Naive B cell (primary cell): ENCODE measurements at regions not wholly inside any gene's neighbourhood (a gene's known extent, or its start where the extent isn't known, plus 50 kb on each side); places are given as distances from the start of the nearest gene placed in this dataset.

Experiments
- ATAC-seq, 2 donors: fragments of 150-1000 bp; cut with Tn5 transposase; 2 replicates each; pipeline ENCODE4 v1.10.0; 2021; ENCODE audit warnings: low read depth in 2 of 2, mild to moderate bottlenecking in 2 of 2, moderate library complexity in 2 of 2
- DNase-seq: peaks from one replicate; pipeline ENCODE4 v3.0.0; 2022
- H3K27ac Mint-ChIP-seq, 6 donors: one replicate each; pipeline ENCODE4 v1.8.0; 2020 to 2022; ENCODE audit warnings: mild to moderate bottlenecking in 6 of 6, mixed read lengths in 6 of 6, moderate library complexity in 5 of 6, inconsistent platforms in 2 of 6
- H3K27me3 Mint-ChIP-seq, 3 donors: one replicate each; pipeline ENCODE4 v1.8.0; 2021 to 2022; ENCODE audit warnings: mixed read lengths in 3 of 3, mild to moderate bottlenecking in 1 of 3
- H3K36me3 Mint-ChIP-seq, 2 donors: one replicate each; pipeline ENCODE4 v1.8.0; 2020 to 2022; ENCODE audit warnings: mixed read lengths in 2 of 2, inconsistent platforms in 1 of 2, mild to moderate bottlenecking in 1 of 2
- H3K4me1 Mint-ChIP-seq, 3 donors: one replicate each; pipeline ENCODE4 v1.8.0; 2020 to 2022; ENCODE audit warnings: mixed read lengths in 3 of 3, inconsistent platforms in 1 of 3, mild to moderate bottlenecking in 1 of 3, moderate library complexity in 1 of 3
- H3K4me3 Mint-ChIP-seq, 8 donors: one replicate each; pipeline ENCODE4 v1.8.0; 2020 to 2022; ENCODE audit warnings: mild to moderate bottlenecking in 8 of 8, mixed read lengths in 8 of 8, moderate library complexity in 8 of 8, inconsistent platforms in 2 of 8
- H3K9me3 Mint-ChIP-seq, 7 donors: one replicate each; pipeline ENCODE4 v1.8.0; 2020 to 2022; ENCODE audit warnings: mixed read lengths in 7 of 7, mild to moderate bottlenecking in 5 of 7, inconsistent platforms in 2 of 7, moderate library complexity in 1 of 7

DNA sequence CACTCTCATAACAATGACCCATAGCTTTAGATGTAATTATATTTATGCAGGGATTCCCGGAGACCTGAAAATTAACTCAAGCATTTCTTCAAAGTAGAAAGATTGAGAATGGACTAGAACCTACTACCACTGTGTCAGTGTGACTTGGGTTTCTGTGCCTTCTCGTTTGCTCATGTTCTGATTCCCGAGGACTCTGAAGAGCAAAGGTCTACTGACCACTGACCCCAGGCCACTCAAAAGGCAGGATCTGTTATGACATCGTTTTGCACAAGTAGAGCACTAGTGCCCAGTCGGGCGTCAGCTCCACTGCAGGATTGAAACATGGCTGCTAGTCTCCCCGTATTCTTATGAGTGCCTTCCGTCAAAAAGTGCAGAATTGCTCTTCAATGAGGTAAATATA is 53.8 kb upstream of the DHRS4 start:
- ATAC-seq, result no peak
- no peak overlapping the region for H3K27ac Mint-ChIP-seq

DNA sequence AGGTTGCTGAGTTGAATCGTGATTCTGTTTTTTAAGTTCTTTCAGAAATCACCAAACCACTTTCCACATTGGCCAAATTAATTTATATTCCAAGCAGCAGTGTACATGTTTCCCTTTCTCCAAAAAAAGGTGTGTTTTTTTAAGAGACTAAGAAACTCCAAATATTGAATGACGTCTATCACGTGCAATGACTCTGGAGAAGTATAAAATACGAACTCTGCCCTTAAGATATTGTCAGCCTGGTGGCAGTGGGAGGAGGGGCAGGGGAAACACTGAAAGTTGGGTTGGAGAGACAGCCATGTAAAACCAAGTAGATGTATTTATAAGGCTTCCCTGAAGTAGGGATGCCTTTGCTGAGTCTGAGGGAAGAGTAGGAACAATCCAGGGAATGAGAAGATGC is 50.1 kb upstream of the DHRS4 start:
- Mint-ChIP-seq H3K4me3 (no peak overlapping the region), H3K4me1 (no peaks in the 10 kb centered on the region), H3K27me3 (peaks cover 37 to 51% (median 45%) of the 10 kb centered on the region in 3 donors), H3K9me3 (no peaks in the 10 kb centered on the region), H3K36me3 (no peaks in the 10 kb centered on the region), H3K27ac (no peak overlapping the region)
- DNase-seq (no peak), ATAC-seq (no peak)

More for the DNA sequence above, 53.8 kb upstream of the DHRS4 start:
- Mint-ChIP-seq H3K4me1 (no peaks in the 10 kb centered on the region), H3K27me3 (peaks cover 19 to 37% (median 30%) of the 10 kb centered on the region in 3 donors), H3K9me3 (peaks cover 0 to 5% (median 0%) of the 10 kb centered on the region in 7 donors), H3K4me3 (no peak overlapping the region), H3K36me3 (no peaks in the 10 kb centered on the region)
- no peak for DNase-seq
